PC-9 (cell line): ENCODE measurements at regions not wholly inside any gene's neighbourhood (a gene's known extent, or its start where the extent isn't known, plus 50 kb on each side); places are given as distances from the start of the nearest gene placed in this dataset.

Experiments
- EZH2 ChIP-seq: fragments of 200-600 bp; sonication (generic); IDR thresholded peaks from 2 replicates; pipeline ENCODE4 v1.8.0; 2017; ENCODE audit warnings: antibody characterized with exemption, low read depth
- TF ChIP-seq, protein P1 (sequence below): fragments of 200-600 bp; sonication (generic); conservative IDR thresholded peaks from 2 replicates; pipeline ENCODE4 v1.6.1; 2017; ENCODE audit warnings: mixed run types, antibody characterized with exemption, mild to moderate bottlenecking, moderate library complexity

DNA sequence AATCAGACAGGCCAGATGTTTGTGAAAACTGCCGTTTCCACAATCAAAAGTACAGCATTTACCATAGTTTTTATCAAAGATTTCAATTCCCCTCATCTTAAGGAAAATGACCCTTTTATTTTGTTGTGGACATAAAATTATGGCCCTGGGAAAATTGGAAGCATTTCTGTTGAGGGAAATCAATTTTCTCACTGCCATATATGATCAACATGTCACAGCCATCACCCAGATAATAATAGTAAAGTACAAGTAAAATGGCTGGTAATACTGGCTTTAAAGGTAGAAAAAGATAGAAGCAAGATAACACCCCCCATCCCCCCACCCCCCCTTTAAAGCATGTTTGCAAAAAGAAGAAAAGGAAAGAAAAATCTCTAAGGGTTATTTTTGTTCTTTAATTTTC is 311.7 kb downstream of the WDR72 start:
- TF ChIP-seq, protein P1, sequence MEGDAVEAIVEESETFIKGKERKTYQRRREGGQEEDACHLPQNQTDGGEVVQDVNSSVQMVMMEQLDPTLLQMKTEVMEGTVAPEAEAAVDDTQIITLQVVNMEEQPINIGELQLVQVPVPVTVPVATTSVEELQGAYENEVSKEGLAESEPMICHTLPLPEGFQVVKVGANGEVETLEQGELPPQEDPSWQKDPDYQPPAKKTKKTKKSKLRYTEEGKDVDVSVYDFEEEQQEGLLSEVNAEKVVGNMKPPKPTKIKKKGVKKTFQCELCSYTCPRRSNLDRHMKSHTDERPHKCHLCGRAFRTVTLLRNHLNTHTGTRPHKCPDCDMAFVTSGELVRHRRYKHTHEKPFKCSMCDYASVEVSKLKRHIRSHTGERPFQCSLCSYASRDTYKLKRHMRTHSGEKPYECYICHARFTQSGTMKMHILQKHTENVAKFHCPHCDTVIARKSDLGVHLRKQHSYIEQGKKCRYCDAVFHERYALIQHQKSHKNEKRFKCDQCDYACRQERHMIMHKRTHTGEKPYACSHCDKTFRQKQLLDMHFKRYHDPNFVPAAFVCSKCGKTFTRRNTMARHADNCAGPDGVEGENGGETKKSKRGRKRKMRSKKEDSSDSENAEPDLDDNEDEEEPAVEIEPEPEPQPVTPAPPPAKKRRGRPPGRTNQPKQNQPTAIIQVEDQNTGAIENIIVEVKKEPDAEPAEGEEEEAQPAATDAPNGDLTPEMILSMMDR = no peak
- no peak for TF ChIP-seq EZH2
